Uterus (tissue), 3 donors: ENCODE measurements at regions not wholly inside any gene's neighbourhood (a gene's known extent, or its start where the extent isn't known, plus 50 kb on each side); places are given as distances from the start of the nearest gene placed in this dataset.
"Not testable (repeated sequence)": the region's sequence is repeated elsewhere in the genome, so short reads cannot be mapped to it uniquely, and the experiment has no call there.

Experiments
- DNase-seq, 2 donors: peaks; one replicate each; pipeline ENCODE4 v3.0.0-alpha.2; 2019 to 2020
- H3K27ac ChIP-seq, 2 donors: fragments of 200-600 bp; sonication (generic); 1 replicate in 1 of 2; 2 replicates in 1 of 2; pipeline ENCODE4 v1.5.1; 2016 to 2018
- H3K27me3 ChIP-seq, 2 donors: fragments of 200-600 bp; sonication (generic); one replicate each; pipeline ENCODE4 v1.5.1; 2018 to 2019; ENCODE audit warnings: control low read depth in 1 of 2
- H3K36me3 ChIP-seq, 2 donors: fragments of 200-600 bp; sonication (generic); one replicate each; pipeline ENCODE4 v1.5.1; 2019; ENCODE audit warnings: control low read depth in 1 of 2
- H3K4me1 ChIP-seq, 2 donors: fragments of 200-600 bp; sonication (generic); one replicate each; pipeline ENCODE4 v1.5.1; 2018 to 2019; ENCODE audit warnings: control low read depth in 1 of 2
- H3K4me3 ChIP-seq, 2 donors: fragments of 200-600 bp; sonication (generic); 1 replicate in 1 of 2; 2 replicates in 1 of 2; pipeline ENCODE4 v1.5.1; 2018 to 2019; ENCODE audit warnings: mild to moderate bottlenecking in 1 of 2
- H3K9me3 ChIP-seq, 2 donors: fragments of 200-600 bp; sonication (generic); one replicate each; pipeline ENCODE4 v1.5.1; 2019; ENCODE audit warnings: control low read depth in 1 of 2
- POLR2A ChIP-seq, 2 donors: fragments of 450-650 bp; IDR thresholded peaks; one replicate each; pipeline ENCODE4 v1.6.1; 2016; ENCODE audit warnings: antibody characterized with exemption in 2 of 2, mild to moderate bottlenecking in 1 of 2, moderate library complexity in 1 of 2
- intact Hi-C: fragments of 100-400 bp; cut with DNase I; formaldehyde crosslinking; loops from one replicate; pipeline ENCODE4 v1.15.1; 2023; ENCODE audit warnings: low total_unique reads
- TF ChIP-seq, protein P1 (sequence below), 4 experiments: fragments of 200-600 bp in 2 of 4; fragments of 450-650 bp in 2 of 4; sonication (generic) in 2 of 4; IDR thresholded peaks; one replicate each; pipeline ENCODE4 v1.5.1; 2016 to 2019; ENCODE audit warnings: antibody characterized with exemption in 4 of 4, mild to moderate bottlenecking in 2 of 4, moderate library complexity in 1 of 4
- donor health status: DM: yes; HTN: yes; CAD: no.

DNA sequence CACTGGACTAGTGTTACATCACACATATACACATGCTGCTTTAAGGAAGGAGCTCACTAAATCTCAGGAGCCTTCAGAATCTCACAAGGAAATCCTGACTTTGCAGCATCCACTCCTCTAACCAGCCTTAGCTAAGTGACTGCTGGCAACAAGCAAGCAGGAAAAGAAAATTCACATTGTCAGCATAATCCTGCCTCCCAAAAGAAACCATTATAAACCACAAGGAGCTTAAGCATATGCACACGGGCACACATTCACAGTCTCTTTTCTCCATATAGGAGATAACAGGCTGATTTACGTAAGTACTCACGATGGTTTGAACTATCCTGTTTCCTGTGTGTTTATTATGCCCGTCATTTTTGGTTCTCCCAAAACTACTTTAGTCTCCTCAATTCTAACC, 136.3 kb downstream of the TMEM144 start:
- no peaks in the 10 kb centered on the region for H3K36me3 ChIP-seq
- H3K27ac ChIP-seq, result no peak overlapping the region
- intact Hi-C loops, result no loop called here
- no peak for TF ChIP-seq POLR2A (IDR thresholded peaks at IDR 0.05)
- H3K27me3 ChIP-seq, result no peaks in the 10 kb centered on the region
- no peaks in the 10 kb centered on the region for H3K4me1 ChIP-seq
- H3K4me3 ChIP-seq, result no peak overlapping the region
- no peaks in the 10 kb centered on the region for H3K9me3 ChIP-seq
- DNase-seq, result no peak

DNA sequence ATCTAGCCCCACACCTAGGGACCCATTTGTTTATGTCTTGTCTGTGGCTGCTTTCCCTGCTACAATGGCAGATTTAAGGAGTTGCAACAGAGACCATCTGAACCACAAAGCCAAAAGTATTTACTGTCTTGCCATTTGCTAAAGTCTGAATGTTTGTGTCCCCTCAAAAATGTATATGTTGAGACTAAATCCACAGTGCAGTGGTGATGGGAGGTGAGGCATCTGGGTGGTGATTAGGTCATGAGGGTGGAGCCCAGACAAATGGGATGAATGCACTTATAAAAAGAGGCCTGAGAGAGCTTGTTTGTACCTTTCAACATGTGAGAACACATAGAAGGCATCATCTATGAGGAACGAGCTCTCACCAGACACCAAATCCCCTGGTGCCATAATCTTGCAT, 137.3 kb downstream of the TMEM144 start:
- no peak for DNase-seq
- H3K9me3 ChIP-seq, result no peaks in the 10 kb centered on the region
- H3K4me3 ChIP-seq, result no peak overlapping the region
- TF ChIP-seq POLR2A (IDR thresholded peaks at IDR 0.05), result no peak
- TF ChIP-seq, protein P1, sequence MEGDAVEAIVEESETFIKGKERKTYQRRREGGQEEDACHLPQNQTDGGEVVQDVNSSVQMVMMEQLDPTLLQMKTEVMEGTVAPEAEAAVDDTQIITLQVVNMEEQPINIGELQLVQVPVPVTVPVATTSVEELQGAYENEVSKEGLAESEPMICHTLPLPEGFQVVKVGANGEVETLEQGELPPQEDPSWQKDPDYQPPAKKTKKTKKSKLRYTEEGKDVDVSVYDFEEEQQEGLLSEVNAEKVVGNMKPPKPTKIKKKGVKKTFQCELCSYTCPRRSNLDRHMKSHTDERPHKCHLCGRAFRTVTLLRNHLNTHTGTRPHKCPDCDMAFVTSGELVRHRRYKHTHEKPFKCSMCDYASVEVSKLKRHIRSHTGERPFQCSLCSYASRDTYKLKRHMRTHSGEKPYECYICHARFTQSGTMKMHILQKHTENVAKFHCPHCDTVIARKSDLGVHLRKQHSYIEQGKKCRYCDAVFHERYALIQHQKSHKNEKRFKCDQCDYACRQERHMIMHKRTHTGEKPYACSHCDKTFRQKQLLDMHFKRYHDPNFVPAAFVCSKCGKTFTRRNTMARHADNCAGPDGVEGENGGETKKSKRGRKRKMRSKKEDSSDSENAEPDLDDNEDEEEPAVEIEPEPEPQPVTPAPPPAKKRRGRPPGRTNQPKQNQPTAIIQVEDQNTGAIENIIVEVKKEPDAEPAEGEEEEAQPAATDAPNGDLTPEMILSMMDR (IDR thresholded peaks at IDR 0.05), result no peak
- H3K27me3 ChIP-seq, result no peaks in the 10 kb centered on the region
- H3K4me1 ChIP-seq, result no peaks in the 10 kb centered on the region
- no peaks in the 10 kb centered on the region for H3K36me3 ChIP-seq
- no peak overlapping the region for H3K27ac ChIP-seq
- intact Hi-C loops, result no loop called here

DNA sequence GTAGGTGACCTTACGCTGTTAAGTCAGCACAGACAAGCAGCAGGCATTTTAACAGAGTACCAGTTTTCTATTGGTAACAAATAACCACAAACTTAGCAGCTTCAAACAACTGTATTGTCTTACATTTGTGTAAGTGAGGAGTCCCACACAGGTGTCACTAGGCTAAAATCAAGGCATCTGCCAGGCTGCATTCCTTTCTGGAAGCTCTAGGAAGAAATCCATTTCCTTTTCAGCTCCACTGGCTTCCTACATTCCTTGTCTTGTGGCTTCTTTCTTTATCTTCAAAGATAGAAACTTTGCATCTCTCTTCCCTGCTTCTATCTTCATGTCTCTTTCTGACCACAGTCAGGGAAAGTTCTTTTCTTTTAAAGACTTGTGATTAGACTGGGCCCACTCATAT, 139.9 kb downstream of the TMEM144 start:
- Histone ChIP-seq H3K4me1 (no peaks in the 10 kb centered on the region), H3K4me3 (no peak overlapping the region), H3K27ac (no peak overlapping the region), H3K9me3 (no peaks in the 10 kb centered on the region), H3K27me3 (no peaks in the 10 kb centered on the region), H3K36me3 (no peaks in the 10 kb centered on the region)
- no peak for TF ChIP-seq POLR2A (IDR thresholded peaks at IDR 0.05)
- TF ChIP-seq, protein P1 (IDR thresholded peaks at IDR 0.05), result no peak
- intact Hi-C loops, result no loop called here
- DNase-seq, result no peak

DNA sequence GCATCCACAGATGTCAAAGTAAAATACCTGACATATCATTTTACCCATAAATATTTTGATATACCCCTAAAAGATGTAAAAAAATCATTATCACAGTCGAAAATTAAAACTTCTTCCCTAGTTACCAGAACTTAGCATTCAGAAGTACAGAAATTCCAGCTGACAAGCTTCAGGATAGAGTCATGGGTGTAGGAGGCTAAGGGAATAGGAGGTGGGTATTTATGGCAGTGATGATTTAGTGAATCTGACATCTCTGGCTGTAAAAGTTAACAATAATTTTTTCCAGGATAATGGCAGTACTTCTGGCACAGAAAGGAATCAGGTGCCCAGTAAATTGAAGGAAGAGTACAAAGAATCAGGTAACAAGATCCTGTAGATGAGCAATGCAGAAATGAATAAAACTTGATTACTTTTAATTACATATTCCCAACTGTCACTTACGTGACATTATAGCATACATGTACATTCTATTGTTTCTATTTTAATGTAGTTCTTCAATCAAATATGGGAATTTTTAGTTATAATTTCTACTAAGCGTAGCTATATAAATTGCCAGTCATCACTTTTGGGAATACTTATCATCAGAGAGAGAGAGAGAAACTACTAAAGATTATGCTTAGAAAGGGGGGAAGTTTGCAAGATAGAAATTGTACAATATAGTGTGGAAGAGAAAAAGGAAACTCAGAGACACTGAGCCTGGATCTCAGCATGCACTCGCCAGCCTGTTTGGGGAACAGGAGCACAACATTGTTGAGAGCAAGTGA, 143.4 kb downstream of the TMEM144 start:
- intact Hi-C loops, result no loop called here
- Histone ChIP-seq H3K27ac (no peak overlapping the region), H3K9me3 (no peaks in the 10 kb centered on the region), H3K27me3 (no peaks in the 10 kb centered on the region), H3K4me3 (no peak overlapping the region), H3K36me3 (no peaks in the 10 kb centered on the region), H3K4me1 (no peaks in the 10 kb centered on the region)
- no peak for DNase-seq
- no peak for TF ChIP-seq POLR2A (IDR thresholded peaks at IDR 0.05)
- TF ChIP-seq, protein P1 (IDR thresholded peaks at IDR 0.05), result no peak

DNA sequence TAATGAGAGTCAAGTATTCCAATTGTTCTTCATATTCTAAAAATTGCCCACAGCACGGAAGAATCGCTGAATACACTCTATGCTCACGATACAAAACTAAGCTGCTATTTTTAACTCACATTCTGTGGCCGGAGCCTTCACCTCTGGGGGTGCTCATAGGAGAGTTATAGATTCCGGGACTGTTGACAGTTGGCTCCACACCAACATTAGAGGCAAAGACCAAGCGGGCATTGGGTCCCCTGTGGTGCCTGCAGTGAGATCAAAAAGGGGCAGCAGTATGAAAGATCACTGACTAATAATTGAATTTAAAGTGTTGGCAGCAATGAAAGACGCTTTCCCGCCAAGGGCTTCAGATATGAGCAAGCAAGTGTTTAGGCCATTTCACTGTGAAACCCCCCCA, 146.0 kb downstream of the TMEM144 start:
- Histone ChIP-seq H3K4me1 (no peaks in the 10 kb centered on the region), H3K4me3 (no peak overlapping the region), H3K27me3 (no peaks in the 10 kb centered on the region), H3K36me3 (no peaks in the 10 kb centered on the region), H3K27ac (no peak overlapping the region), H3K9me3 (no peaks in the 10 kb centered on the region)
- no peak for DNase-seq
- intact Hi-C loops, result no loop called here
- TF ChIP-seq POLR2A (IDR thresholded peaks at IDR 0.05), result no peak
- TF ChIP-seq, protein P1 (IDR thresholded peaks at IDR 0.05), result no peak

DNA sequence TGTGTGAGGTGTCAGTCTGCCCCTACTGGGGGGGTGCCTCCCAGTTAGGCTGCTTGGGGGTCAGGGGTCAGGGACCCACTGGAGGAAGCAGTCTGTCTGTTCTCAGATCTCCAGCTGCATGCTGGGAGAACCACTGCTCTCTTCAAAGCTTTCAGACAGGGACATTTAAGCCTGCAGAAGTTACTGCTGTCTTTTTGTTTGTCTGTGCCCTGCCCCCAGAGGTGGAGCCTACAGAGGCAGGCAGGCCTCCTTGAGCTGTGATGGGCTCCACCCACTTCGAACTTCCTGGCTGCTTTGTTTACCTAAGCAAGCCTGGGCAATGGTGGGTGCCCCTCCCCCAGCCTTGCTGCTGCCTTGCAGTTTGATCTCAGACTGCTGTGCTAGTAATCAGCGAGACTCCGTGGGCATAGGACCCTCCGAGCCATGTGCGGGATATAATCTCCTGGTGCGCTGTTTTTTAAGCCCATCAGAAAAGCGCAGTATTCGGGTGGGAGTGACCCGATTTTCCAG, 153.7 kb upstream of the RXFP1 start:
- intact Hi-C loops, DNase-seq: not testable (repeated sequence)

More for the DNA sequence above, 153.7 kb upstream of the RXFP1 start:
- not testable (repeated sequence) for H3K27me3 ChIP-seq, H3K9me3 ChIP-seq, H3K27ac ChIP-seq, H3K36me3 ChIP-seq, H3K4me3 ChIP-seq, H3K4me1 ChIP-seq
